ENCODE measurements at regions not wholly inside any gene's neighbourhood (a gene's known extent, or its start where the extent isn't known, plus 50 kb on each side); places are given as distances from the start of the nearest gene placed in this dataset.

DNA sequence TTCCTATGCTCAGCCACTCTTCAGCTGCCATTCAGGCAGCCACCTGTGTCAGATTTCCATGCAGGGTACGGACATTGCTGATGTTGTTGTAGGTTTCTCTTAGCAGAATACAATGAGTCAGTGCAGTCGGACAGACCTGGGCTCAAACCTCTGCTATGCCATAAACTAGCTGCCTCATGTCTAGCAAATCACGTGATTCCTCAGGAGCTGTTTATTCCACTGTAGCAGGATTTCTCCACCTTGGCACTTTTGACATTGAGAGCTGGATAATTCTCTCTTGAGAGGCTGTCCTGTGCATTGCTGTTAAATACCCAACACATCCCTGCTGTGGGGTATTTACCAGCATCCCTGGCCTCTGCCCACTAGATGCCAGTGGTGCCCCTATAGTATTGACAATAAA, 413.8 kb upstream of the CDH4 start:
- Histone ChIP-seq H3K36me3 (no peaks in the 10 kb centered on the region), H3K4me3 (no peak overlapping the region), H3K4me1 (replicated peaks) (no peaks in the 10 kb centered on the region), H3K27ac (no peak overlapping the region), H3K9me3 (replicated peaks) (no peaks in the 10 kb centered on the region), H3K27me3 (replicated peaks) (no peaks in the 10 kb centered on the region)
- DNase-seq (ENCODE audit: low read depth in 1 of 2, low spot score in 2 of 2), result no peak

DNA sequence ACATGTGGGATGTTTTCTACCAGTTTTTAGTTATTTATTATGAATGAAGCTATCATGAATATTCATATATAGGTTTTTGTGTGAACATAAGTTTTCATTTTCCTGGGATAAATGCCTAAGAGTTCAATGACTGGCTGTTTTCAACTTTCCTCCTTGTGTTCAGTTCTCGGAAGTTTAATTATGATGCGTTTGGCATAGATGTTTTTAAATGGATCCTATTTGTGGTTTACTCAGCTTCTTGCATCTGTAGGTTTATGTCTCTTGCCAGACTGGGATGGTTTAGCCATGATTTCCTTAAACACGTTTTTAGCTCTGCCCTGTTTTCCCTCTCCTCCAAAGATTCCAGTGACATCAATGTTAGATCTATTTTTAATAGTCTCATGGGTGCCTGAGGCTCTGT, 411.1 kb upstream of the CDH4 start:
- H3K4me3 ChIP-seq, result no peak overlapping the region
- no peak for DNase-seq (ENCODE audit: low read depth in 1 of 2, low spot score in 2 of 2)
- H3K27ac ChIP-seq, result no peak overlapping the region
- H3K36me3 ChIP-seq, result no peaks in the 10 kb centered on the region
- no peaks in the 10 kb centered on the region for H3K4me1 ChIP-seq (replicated peaks)
- H3K9me3 ChIP-seq (replicated peaks), result no peaks in the 10 kb centered on the region
- no peaks in the 10 kb centered on the region for H3K27me3 ChIP-seq (replicated peaks)

DNA sequence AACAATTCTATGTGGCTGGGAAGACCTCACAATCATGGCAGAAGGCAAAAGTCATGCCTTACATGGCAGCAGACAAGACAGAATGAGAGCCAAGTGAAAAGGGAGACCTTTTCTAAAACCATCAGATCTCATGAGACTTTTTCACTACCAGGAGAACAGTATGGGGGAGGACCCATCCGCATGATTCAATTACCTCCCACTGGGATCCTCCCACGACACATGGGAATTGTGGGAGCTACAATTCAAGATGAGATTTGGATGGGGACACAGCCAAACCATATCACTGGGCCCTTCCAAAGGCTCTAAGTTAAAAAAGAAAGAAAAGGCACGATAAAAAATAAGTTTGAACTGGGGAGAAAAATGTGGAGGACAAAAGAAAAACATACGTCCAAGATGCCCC, 406.9 kb upstream of the CDH4 start:
- no peak for DNase-seq (ENCODE audit: low read depth in 1 of 2, low spot score in 2 of 2)
- H3K9me3 ChIP-seq (replicated peaks), result no peaks in the 10 kb centered on the region

DNA sequence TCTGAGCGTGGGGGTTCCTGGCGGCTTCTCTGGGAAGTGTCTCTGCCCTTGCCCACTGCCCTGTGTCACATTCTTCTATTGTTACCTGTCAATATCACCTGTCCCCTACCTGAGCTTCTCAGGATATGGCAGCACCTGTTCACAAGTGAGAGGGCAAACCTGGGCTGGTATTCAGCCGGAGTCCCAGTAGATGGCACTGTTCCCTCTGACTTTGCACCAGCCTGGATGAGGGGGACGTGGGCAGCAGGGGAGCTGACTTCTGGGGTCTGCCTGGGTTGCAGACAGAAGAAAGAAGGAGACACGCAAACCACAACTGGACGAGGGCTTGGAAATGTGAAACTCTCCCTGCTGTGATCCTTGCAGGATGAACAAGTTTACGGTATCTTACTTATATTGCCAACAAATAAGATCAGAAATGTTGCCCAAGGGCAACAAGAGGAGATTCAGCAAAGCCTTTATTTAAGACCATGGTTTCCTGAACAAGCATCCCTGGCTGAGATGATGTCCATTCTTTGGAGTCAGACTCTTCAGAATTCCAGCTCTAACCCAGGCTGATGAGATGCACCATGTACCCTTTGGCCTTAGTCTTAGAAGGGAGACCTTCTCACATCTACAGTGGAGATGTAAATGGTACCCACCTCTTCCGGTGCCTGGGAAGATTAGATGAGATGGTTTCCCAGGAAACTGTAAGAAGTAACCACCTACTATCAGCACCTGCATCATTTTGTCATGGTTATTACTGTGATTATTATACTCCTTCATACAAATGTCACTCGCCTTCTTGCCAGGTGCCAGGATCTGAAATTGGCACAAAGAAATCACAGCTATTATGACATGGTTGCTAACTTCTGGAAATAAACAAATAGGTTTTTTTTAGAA, 400.0 kb upstream of the CDH4 start:
- Histone ChIP-seq H3K27ac (no peak overlapping the region), H3K36me3 (no peaks in the 10 kb centered on the region), H3K27me3 (replicated peaks) (no peaks in the 10 kb centered on the region), H3K4me1 (replicated peaks) (no peaks in the 10 kb centered on the region), H3K4me3 (no peak overlapping the region), H3K9me3 (replicated peaks) (no peaks in the 10 kb centered on the region)
- DNase-seq (ENCODE audit: low read depth in 1 of 2, low spot score in 2 of 2), result no peak

More for the DNA sequence above, 406.9 kb upstream of the CDH4 start:
- H3K27ac ChIP-seq, result no peak overlapping the region
- no peak overlapping the region for H3K4me3 ChIP-seq
- no peaks in the 10 kb centered on the region for H3K4me1 ChIP-seq (replicated peaks)
- no peaks in the 10 kb centered on the region for H3K27me3 ChIP-seq (replicated peaks)
- no peaks in the 10 kb centered on the region for H3K36me3 ChIP-seq

GRCh38 chr20:60857708-60858107, 394.4 kb upstream of the CDH4 start:
- Histone ChIP-seq H3K4me1 (replicated peaks) (no peaks in the 10 kb centered on the region), H3K36me3 (no peaks in the 10 kb centered on the region), H3K9me3 (replicated peaks) (no peaks in the 10 kb centered on the region), H3K27ac (no peak overlapping the region), H3K27me3 (replicated peaks) (no peaks in the 10 kb centered on the region), H3K4me3 (no peak overlapping the region)
- no peak for DNase-seq (ENCODE audit: low read depth in 1 of 2, low spot score in 2 of 2)

- Histone ChIP-seq H3K27me3 (replicated peaks) (no peaks in the 10 kb centered on the region; the same call in 1 of the 2 replicates), H3K9me3 (replicated peaks) (no peaks in the 10 kb centered on the region), H3K36me3 (no peaks in the 10 kb centered on the region), H3K4me3 (no peak overlapping the region), H3K4me1 (replicated peaks) (no peaks in the 10 kb centered on the region), H3K27ac (no peak overlapping the region)
- DNase-seq (ENCODE audit: low read depth in 1 of 2, low spot score in 2 of 2), result no peak
Observed at GRCh38 chr20:60862601-60863000, 389.5 kb upstream of the CDH4 start.

DNA sequence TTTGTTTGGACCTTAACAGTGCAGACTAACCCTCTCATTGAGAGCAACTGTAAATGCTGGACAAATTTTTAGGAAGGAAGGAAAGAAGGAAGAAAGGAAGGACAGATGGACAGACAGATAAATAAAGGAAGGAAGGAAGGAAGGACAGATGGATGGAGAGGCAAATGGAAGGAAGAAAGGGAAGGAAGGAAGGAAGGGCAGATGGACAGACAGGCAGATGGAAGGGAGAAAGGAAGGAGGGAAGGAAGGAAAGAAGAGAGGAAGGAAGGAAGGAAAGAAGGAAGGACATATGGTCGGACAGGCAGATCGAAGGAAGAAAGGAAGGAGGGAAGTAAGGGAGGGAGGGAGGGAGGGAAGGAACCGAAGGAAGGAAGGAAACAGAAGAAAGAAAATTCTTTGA, 388.5 kb upstream of the CDH4 start:
- no peak overlapping the region for H3K27ac ChIP-seq
- no peaks in the 10 kb centered on the region; the same call in 1 of the 2 replicates for H3K27me3 ChIP-seq (replicated peaks)
- no peaks in the 10 kb centered on the region for H3K9me3 ChIP-seq (replicated peaks)
- H3K36me3 ChIP-seq, result no peaks in the 10 kb centered on the region
- H3K4me3 ChIP-seq, result no peak overlapping the region
- no peaks in the 10 kb centered on the region for H3K4me1 ChIP-seq (replicated peaks)
- DNase-seq (ENCODE audit: low read depth in 1 of 2, low spot score in 2 of 2), result no peak

DNA sequence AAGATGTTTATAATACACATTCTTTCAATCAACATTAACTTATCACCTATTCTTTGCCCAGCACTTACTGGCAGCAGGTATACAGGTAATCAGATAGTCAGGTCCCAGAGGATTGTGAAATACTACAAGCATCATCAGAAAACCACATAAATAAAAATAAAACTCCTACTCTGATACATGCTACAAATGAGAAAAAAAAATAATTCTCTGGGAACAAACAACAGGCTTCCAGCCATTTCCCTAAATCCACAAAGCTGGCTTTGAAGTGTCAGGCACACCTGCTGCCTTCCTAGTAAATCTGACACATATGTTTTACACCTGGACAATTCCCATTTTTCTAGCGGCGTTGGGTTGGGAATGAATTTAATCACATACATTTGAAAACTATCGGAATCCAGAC, 384.5 kb upstream of the CDH4 start:
- Histone ChIP-seq H3K27ac (no peak overlapping the region), H3K27me3 (replicated peaks) (no peaks in the 10 kb centered on the region; the same call in 1 of the 2 replicates), H3K4me1 (replicated peaks) (no peaks in the 10 kb centered on the region), H3K9me3 (replicated peaks) (no peaks in the 10 kb centered on the region), H3K36me3 (no peaks in the 10 kb centered on the region), H3K4me3 (no peak overlapping the region)
- no peak for DNase-seq (ENCODE audit: low read depth in 1 of 2, low spot score in 2 of 2)

- Histone ChIP-seq H3K36me3 (no peaks in the 10 kb centered on the region), H3K27ac (no peak overlapping the region), H3K4me3 (no peak overlapping the region), H3K27me3 (replicated peaks) (no peaks in the 10 kb centered on the region; the same call in 1 of the 2 replicates), H3K4me1 (replicated peaks) (no peaks in the 10 kb centered on the region), H3K9me3 (replicated peaks) (no peaks in the 10 kb centered on the region)
- no peak for DNase-seq (ENCODE audit: low read depth in 1 of 2, low spot score in 2 of 2)
Observed at GRCh38 chr20:60868316-60868891, 383.7 kb upstream of the CDH4 start.

GRCh38 chr20:60869087-60869486, 383.0 kb upstream of the CDH4 start:
- DNase-seq (ENCODE audit: low read depth in 1 of 2, low spot score in 2 of 2), result no peak
- no peaks in the 10 kb centered on the region for H3K9me3 ChIP-seq (replicated peaks)
- H3K36me3 ChIP-seq, result no peaks in the 10 kb centered on the region
- no peak overlapping the region for H3K4me3 ChIP-seq
- H3K4me1 ChIP-seq (replicated peaks), result no peaks in the 10 kb centered on the region
- H3K27me3 ChIP-seq (replicated peaks), result no peaks in the 10 kb centered on the region; the same call in 1 of the 2 replicates
- H3K27ac ChIP-seq, result no peak overlapping the region

DNA sequence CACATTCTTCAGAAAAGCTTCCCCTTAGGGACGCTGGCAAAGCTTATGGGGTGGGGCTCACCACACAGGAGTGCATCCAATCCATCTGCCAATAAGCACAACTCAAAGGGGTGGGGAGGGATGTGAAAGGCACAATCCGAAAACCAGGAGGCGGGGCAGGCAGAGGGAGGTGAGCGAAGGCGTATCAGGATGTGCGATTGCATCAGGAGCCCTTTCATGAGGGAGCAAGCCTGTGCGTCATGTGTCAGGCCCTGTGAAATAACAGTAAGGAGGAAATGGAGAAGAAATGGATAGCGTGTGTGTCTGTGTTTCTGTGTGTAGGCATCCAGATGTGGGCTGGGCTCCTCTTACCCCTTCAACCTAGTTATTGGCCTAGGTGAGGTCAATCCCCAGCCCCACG, 382.4 kb upstream of the CDH4 start:
- H3K4me3 ChIP-seq, result no peak overlapping the region
- H3K27ac ChIP-seq, result no peak overlapping the region
- H3K27me3 ChIP-seq (replicated peaks), result no peaks in the 10 kb centered on the region; the same call in 1 of the 2 replicates
- no peaks in the 10 kb centered on the region for H3K36me3 ChIP-seq
- DNase-seq (ENCODE audit: low read depth in 1 of 2, low spot score in 2 of 2), result no peak
- H3K9me3 ChIP-seq (replicated peaks), result no peaks in the 10 kb centered on the region
- no peaks in the 10 kb centered on the region for H3K4me1 ChIP-seq (replicated peaks)

DNA sequence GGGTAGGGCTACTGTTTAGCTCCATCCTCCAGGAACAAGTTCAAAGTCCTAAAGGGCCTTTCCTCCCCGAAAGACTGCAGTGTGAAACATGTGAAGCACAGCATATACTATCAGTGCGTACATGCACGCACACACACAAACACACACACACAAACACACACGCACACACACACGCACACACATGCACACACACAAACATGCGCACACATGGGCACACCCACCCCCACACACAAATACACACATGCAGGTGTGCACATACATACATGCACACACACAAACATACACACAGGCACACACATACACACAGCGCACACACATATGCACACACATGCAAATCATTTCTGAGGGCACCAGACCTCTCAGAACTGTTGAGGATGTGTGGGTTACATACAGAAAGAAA, 382.0 kb upstream of the CDH4 start:
- no peaks in the 10 kb centered on the region; the same call in 1 of the 2 replicates for H3K27me3 ChIP-seq (replicated peaks)
- no peaks in the 10 kb centered on the region for H3K4me1 ChIP-seq (replicated peaks)
- DNase-seq (ENCODE audit: low read depth in 1 of 2, low spot score in 2 of 2), result no peak
- H3K9me3 ChIP-seq (replicated peaks), result no peaks in the 10 kb centered on the region
- no peaks in the 10 kb centered on the region for H3K36me3 ChIP-seq
- H3K27ac ChIP-seq, result no peak overlapping the region
- no peak overlapping the region for H3K4me3 ChIP-seq

GRCh38 chr20:60872224-60872623, 379.8 kb upstream of the CDH4 start:
- Histone ChIP-seq H3K27me3 (replicated peaks) (no peaks in the 10 kb centered on the region; the same call in 1 of the 2 replicates), H3K4me3 (no peak overlapping the region), H3K4me1 (replicated peaks) (no peaks in the 10 kb centered on the region), H3K36me3 (no peaks in the 10 kb centered on the region), H3K9me3 (replicated peaks) (no peaks in the 10 kb centered on the region), H3K27ac (no peak overlapping the region)
- DNase-seq (ENCODE audit: low read depth in 1 of 2, low spot score in 2 of 2), result no peak

DNA sequence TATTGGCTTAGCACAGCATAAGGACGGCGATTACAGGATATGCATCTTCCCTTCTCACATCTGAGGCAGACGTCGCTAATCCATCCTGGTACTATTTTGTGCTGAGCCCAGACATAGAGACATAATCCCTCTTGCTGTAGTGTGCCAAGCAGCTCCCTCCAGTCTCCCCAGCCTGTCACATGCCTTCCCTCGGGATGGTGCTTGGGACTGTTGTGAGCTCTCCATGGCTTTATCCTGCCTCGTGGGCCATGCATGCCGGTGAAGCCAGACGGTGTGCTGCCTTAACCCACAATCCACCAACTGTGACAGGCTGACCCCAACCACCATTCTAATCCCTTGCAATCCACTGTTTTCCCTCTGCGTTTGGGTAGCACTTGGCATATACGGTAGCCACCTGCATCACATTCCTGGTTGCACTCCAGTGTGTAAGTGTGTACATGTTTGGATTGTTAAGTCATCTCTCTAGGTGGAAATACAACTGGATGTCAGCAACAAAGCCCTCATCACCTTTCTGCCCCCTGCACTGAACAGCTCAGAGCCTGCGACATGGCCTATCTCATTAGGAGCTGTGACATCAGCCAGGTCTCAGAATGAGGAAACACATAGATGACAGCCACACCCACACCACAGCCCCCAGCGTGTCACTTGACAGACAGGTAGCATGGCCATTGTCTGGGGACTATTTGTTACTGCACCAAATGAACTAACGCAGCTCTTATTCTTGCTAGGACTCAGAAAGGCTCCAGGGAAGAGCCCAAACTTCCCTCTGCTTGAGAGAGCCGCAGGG, 374.8 kb upstream of the CDH4 start:
- no peak for DNase-seq (ENCODE audit: low read depth in 1 of 2, low spot score in 2 of 2)
- Histone ChIP-seq H3K27ac (no peak overlapping the region), H3K27me3 (replicated peaks) (no peaks in the 10 kb centered on the region; the same call in 1 of the 2 replicates), H3K4me3 (no peak overlapping the region), H3K9me3 (replicated peaks) (no peaks in the 10 kb centered on the region), H3K36me3 (no peaks in the 10 kb centered on the region), H3K4me1 (replicated peaks) (no peaks in the 10 kb centered on the region)
